DND-41 (cell line): ENCODE measurements at regions not wholly inside any gene's neighbourhood (a gene's known extent, or its start where the extent isn't known, plus 50 kb on each side); places are given as distances from the start of the nearest gene placed in this dataset.

Experiments used
- EZH2 ChIP-seq: IDR thresholded peaks from 3 replicates; pipeline ENCODE4 v1.6.1; 2012; ENCODE audit warnings: borderline replicate concordance, low read depth, mild to moderate bottlenecking, moderate library complexity, low read length, inconsistent platforms; ENCODE audit not compliant: severe bottlenecking
- TF ChIP-seq, protein P1 (sequence below): IDR thresholded peaks from 2 replicates; pipeline ENCODE4 v1.5.1; 2012; ENCODE audit warnings: borderline replicate concordance, low read length, moderate library complexity, mild to moderate bottlenecking; ENCODE audit not compliant: poor library complexity, severe bottlenecking; ENCODE audit errors: extremely low read depth

DNA sequence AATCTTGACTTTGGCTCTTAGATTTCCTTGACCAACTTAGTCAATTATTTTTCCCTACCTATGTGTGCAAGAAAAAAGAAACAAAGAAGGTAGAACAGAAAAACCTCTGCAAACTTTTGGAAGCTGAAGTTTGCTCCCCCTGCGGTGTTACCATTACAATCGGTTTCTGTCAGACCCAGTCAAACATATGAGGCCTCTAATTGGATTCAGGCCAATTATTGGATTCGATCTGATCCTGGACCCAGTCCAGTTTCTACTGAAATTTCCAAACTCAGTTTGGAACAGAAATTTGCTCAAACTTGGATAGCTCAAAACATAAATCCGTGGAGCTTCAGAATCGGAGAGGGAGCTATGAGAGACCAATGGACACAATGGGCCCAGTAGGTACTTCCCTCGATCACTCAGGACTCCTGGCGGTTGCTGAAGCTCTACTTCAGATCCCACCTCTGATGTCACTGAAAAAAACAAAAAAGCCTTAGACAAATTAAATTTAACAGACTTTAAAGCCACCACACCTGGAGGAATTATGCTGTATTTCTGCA lies 523.9 kb downstream of the DMRTA1 start:
- TF ChIP-seq EZH2 = no peak
- TF ChIP-seq, protein P1, sequence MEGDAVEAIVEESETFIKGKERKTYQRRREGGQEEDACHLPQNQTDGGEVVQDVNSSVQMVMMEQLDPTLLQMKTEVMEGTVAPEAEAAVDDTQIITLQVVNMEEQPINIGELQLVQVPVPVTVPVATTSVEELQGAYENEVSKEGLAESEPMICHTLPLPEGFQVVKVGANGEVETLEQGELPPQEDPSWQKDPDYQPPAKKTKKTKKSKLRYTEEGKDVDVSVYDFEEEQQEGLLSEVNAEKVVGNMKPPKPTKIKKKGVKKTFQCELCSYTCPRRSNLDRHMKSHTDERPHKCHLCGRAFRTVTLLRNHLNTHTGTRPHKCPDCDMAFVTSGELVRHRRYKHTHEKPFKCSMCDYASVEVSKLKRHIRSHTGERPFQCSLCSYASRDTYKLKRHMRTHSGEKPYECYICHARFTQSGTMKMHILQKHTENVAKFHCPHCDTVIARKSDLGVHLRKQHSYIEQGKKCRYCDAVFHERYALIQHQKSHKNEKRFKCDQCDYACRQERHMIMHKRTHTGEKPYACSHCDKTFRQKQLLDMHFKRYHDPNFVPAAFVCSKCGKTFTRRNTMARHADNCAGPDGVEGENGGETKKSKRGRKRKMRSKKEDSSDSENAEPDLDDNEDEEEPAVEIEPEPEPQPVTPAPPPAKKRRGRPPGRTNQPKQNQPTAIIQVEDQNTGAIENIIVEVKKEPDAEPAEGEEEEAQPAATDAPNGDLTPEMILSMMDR = no peak
